AG04449 (cell line): ENCODE measurements at regions not wholly inside any gene's neighbourhood (a gene's known extent, or its start where the extent isn't known, plus 50 kb on each side); places are given as distances from the start of the nearest gene placed in this dataset.
"Not testable (repeated sequence)": the region's sequence is repeated elsewhere in the genome, so short reads cannot be mapped to it uniquely, and the experiment has no call there.

Source experiments
- CTCF ChIA-PET: fragments of 350-600 bp; formaldehyde crosslinking; extraction: SDS; loops from one replicate; lab custom pipeline; 2021; ENCODE audit warnings: antibody characterized with exemption; lab: Yijun Ruan, JAX
- POLR2A ChIA-PET: fragments of 400-600, 350-600 bp; formaldehyde crosslinking; extraction: SDS; loops from one replicate; lab custom pipeline; 2020; ENCODE audit warnings: antibody characterized with exemption, inconsistent platforms; lab: Yijun Ruan, JAX
- DNase-seq: peaks from one replicate; pipeline ENCODE4 v3.0.0-alpha.2; 2010; ENCODE audit warnings: low read depth, low spot score
- H3K4me3 ChIP-seq: 2 replicates; pipeline ENCODE4 v1.5.1; 2011; ENCODE audit warnings: low read depth, mild to moderate bottlenecking, control low read depth, low read length
- CTCF ChIP-seq: IDR thresholded peaks from one replicate; pipeline ENCODE4 v1.5.1; 2011; ENCODE audit warnings: mild to moderate bottlenecking, moderate library complexity, low read length, control low read depth, inconsistent platforms; ENCODE audit not compliant: insufficient read depth; ENCODE audit errors: missing control alignments

DNA sequence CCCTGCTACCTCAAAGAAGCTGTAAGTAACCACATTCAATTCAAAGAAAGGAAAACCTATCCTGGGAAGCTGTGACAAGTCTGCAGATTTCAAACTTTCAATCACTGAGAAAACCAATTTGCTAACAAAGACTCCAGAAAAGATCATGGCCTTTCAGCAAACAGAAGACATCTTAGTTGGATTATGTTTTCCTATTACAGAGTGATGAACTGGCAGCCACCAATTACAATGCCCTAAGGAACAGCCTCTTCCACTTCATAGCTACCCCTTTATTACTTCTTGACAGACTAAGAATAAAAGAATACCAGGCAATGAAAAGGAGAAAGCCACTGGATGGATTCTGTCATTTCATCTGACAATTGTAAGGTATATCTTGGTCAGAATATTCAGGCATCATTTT, 128.2 kb upstream of the RASEF start:
- CTCF ChIA-PET, result interaction anchor here (1.2 kb wide), 1 partner anchor 405 kb away, joined by 4 read pairs; no protein-coding TSS in a partner anchor

DNA sequence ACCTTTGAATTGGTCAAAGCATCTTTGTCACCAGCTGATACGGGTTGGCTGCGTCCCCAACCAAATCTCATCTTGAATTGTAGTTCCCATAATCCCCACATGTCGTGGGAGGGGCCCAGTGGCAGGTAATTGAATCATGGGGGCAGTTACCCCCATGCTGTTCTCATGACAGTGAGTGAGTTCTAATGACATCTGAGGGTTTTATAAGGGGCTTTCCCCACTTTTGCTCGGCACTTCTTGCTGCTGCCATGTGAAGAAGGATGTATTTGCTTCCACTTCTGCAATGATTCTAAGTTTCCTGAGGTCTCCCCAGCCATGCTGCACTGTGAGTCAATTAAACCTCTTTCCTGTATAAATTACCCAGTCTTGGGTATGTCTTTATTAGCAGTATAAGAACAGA, 126.1 kb upstream of the RASEF start:
- CTCF ChIA-PET, POLR2A ChIA-PET, DNase-seq, H3K4me3 ChIP-seq: not testable (repeated sequence)

More for the DNA sequence above, 128.2 kb upstream of the RASEF start:
- H3K4me3 ChIP-seq, result no peak overlapping the region
- DNase-seq, result no peak
- no peak for TF ChIP-seq CTCF
- POLR2A ChIA-PET, result no interaction called here

DNA sequence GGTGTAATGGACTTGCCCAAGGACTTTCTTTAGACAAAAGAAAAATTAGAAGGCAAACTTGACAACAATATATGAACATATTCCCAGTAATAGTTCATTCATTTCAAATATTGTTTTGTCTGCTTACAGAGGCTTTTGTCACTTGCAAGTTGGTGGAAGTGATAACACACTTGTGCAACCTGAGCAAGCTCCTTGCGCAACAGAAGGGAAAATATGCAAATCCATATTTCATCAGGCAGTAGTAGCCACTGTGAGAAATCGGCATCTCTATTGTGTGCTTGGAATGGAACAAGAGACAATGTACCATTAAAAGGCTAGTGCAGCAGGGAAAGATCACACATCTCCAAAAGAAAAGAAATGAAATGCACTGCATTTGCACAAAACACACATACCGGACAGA, 125.3 kb upstream of the RASEF start:
- DNase-seq, result no peak
- CTCF ChIA-PET, result interaction anchor here (0.9 kb wide), 1 partner anchor 11 kb away, joined by 4 read pairs; no protein-coding TSS in a partner anchor
- POLR2A ChIA-PET, result no interaction called here
- no peak for TF ChIP-seq CTCF
- no peak overlapping the region for H3K4me3 ChIP-seq

GRCh38 chr9:83186155-83186737, 123.3 kb upstream of the RASEF start:
- DNase-seq, result no peak
- no peak overlapping the region for H3K4me3 ChIP-seq
- no peak for TF ChIP-seq CTCF
- ChIA-PET POLR2A (no interaction called here), CTCF (no interaction called here)

DNA sequence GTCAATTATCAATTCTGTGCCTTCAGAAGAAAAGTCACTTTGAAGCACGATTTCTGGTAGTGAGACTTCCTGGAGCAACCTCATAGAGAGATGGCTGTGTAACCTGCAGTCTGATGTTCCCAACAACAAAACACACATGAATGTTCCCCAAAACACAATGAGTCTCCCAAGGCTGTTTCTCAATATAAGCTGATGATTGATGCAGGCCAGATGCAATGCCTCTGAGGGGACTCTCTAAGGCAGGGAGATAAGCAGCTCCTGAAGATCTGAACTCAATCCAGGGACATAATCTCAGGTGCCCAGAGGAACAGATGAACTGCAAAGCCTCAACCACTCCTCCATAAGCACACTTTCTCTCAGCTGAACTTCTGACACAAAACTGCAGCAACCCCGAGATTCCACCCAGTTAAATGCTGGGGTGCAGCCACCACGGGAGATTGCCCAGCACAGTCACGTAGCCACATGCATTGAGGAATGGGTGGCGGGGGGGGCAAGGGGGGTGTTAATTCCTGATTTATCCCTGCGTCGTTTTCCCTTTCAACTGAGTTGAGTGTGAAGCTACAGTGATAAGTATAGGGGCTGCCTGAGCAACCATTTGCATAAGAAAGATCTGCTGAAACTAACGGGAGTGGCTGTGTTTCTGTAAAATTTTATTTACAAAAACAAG, 122.7 kb upstream of the RASEF start:
- DNase-seq, result no peak
- ChIA-PET CTCF (no interaction called here), POLR2A (no interaction called here)
- no peak for TF ChIP-seq CTCF
- no peak overlapping the region for H3K4me3 ChIP-seq

- H3K4me3 ChIP-seq, result no peak overlapping the region
- no peak for TF ChIP-seq CTCF
- POLR2A ChIA-PET, result no interaction called here
- DNase-seq, result no peak
- CTCF ChIA-PET, result no interaction called here
Observed at GRCh38 chr9:83183621-83184020, 120.7 kb upstream of the RASEF start.

DNA sequence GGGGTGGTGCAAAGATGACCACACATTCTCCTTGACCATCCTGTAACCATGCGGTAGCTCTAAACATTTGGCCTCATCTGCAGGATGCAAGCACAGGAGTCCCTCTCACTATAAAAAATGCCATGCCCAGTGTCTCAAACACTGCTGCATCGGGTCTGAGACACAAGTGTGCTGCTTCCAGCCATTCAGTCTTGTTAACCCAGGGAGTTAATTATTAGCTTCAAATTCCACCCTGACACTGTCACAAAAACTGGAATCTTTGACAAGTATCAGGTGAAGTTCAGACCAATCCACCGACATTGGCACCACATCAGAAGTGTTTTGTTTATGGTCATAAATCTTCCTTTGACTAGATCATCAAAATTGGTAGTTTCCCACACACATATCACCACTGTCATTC, 119.1 kb upstream of the RASEF start:
- no peak overlapping the region for H3K4me3 ChIP-seq
- no peak for TF ChIP-seq CTCF
- ChIA-PET CTCF (no interaction called here), POLR2A (no interaction called here)
- no peak for DNase-seq
